HG03108 (cell line): ENCODE measurements at regions not wholly inside any gene's neighbourhood (a gene's known extent, or its start where the extent isn't known, plus 50 kb on each side); places are given as distances from the start of the nearest gene placed in this dataset.

Source experiments
- ATAC-seq: cut with Tn5 transposase; IDR thresholded peaks from one replicate; pipeline ENCODE4 v1.9.1; 2021; ENCODE audit warnings: moderate library complexity; ENCODE audit not compliant: unreplicated experiment

DNA sequence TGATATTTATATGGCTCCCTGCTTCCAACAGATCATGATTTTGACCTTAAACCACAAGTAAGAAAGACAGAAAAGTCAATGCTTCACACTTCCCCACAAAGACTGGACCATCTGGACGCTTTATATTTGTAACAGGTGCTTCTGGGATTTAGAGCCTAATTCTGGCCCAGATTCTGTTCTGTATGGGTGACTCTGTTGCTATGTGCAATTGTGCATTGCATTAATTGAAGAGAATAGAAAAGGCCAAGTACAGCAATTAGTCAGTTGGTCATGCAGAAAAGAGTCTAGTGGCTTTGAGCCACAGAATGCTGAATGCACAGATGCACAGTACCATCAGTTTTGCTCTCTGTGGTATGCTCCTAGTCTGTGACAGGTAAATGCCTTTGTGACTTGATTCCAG is 657.4 kb upstream of the ATXN8OS start:
- ATAC-seq: no peak

DNA sequence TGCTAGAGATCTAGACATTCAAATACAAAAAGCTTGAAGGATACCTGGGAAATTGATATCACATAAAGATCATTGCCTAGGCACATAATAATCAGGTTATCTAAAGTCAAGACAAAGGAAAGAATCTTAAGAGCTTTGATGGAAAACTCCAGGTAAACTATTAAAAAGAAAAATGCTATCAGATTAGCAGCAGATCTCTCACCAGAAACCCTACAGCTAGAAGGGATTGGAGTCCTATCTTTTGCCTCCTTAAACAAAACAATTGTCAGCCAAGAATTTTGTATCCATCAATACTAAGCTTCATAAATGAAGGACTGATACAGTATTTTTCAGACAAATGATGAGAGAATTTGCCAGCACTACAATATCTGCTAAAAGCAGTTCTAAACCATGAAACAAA is 682.4 kb upstream of the ATXN8OS start:
- no peak for ATAC-seq

DNA sequence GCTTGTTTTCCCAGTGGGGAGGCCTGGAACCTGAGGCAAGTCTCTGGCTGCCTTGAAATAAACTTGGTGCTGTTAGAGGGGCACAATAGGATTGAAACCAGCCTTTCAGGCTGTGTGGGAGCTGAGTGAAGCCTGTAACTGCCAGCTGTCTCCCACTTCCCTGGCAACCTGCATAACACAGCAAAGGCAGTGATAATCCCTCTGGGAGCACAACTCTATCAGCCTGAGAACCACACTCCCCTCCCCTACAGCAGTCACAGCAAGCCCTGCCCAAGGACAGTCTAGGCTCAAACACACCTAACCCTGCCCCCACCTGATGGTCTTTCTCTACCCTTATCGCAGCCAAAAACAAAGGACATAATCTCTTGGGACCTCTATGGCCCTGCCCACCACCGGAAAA is 683.8 kb upstream of the ATXN8OS start:
- ATAC-seq: no peak

DNA sequence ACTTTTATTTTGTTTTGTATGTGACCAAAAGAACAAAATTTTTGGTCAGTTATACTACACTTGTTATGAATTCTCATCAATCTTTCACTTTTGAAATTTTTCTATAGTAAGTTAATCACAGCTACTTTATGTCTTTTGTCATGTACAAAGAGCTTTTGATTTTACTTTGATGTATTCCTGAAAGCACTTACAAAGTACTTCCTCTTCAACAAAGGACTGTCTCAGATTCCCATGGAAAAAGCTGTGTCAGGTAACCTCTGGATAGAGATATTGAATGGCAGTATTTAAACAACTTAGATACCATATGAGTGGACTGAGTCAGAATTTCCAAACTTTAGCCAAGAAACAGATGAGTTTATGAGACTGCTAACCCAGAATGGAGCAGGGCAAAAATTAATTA is 689.3 kb upstream of the ATXN8OS start:
- no peak for ATAC-seq

GRCh38 chr13:69410761-69411160 is 696.9 kb upstream of the ATXN8OS start:
- no peak for ATAC-seq

GRCh38 chr13:69391756-69392155 is 715.9 kb upstream of the ATXN8OS start:
- ATAC-seq: no peak

GRCh38 chr13:69389899-69390298 is 717.7 kb upstream of the ATXN8OS start:
- ATAC-seq: no peak

DNA sequence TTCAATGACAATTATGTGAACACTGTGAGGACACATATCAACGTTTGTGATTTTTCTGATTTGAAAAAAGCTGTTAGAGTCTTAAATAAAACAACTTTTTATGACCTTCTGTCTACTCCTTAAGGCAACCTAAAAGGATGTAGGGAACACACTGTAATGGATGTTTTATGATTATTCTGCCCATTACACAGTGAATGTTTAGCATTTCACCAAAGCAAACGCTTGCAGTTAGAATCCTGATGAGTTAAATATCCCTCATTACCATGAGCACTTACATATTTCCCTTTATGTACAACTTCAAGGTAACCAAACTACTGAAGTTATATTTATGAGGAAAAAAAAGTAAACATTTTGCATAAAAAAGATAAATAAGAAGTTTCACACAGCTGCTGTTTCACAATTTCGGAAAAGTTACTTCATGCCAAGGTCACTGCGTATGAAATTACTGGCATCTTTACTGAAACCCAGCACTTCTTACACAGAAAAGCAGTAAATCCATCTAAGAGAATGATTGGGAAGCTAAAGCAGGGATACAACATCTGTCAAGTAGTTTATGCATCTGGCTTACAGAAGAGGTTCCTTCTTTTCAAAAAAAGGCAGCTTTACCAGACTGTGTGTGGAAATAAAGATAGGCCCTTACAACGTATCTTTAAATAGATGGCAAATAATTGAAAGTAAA is 733.7 kb upstream of the ATXN8OS start:
- ATAC-seq: no peak

- no peak for ATAC-seq
Observed at GRCh38 chr13:69363360-69363759, 744.3 kb upstream of the ATXN8OS start.

DNA sequence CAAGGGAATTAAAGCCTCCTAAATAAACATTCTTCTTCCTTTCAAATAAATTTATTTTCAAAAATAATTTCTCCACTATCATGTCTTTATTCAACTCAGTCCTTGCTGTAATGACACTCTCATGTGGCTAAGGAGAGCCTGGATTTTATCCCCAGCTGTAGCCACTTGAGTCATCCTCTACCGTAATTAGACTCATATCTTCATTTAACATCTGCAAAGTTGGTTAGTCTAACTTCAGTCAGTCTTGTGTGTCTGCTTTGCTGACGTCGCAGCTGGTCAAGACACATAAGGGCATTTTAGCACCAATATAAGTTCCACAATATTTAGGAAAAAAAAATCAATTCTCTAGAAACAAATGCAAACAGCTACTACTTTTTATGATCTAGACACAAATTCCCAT is 776.4 kb upstream of the ATXN8OS start:
- no peak for ATAC-seq

DNA sequence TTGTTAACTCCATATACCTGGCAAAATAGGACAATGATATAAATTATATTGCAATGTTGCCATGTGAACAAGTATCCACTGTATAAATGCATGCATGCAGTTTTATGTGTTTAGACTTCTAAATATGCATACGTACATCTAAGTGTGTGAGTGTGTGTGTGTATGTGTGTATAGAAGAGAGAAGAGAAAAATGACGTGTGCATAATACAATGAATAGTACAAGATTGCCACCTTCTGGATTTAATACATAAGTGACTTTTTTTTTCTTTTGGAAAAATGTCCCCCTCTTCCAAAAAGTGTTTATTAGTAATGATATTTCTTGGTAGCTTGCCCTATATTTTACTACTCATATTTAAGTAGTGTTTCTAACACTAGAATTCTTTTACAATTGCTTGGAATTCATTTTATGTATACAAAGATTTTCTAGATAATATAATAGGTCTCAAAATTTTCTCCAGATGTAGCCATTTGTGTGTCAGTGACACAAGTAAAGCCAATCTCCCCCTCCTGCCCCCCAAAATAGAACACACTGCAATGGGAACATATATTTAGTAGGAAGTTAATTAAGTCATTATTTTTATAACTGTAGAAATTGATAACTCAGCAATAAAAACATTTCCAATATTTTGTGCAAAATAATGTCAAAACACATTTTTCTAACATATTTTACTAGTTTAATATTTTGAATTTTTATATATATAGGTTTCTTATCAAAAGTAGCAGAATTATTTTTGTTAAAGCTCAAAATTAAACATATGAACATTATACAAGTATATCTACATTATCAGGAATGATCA is 783.3 kb upstream of the ATXN8OS start:
- no peak for ATAC-seq

GRCh38 chr13:69319656-69320055 is 788.0 kb upstream of the ATXN8OS start:
- ATAC-seq: no peak

DNA sequence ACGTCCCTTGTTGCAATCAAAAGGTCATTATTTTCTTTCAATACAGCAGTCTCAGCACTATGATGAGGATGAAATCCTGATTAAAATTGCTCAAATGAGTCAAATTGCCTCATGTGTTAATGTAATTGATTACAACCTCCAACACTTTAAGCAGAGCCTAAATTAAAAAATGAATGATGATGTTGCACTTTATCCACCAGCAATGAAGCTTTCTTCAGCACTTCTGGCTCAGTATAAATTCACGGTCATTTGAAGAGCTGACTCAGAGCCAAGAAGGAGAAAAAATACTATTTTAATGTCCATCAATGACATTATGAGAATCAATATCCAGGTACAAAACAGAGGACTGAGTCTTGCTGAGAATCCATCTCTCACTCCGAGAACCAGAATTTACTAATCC is 792.6 kb upstream of the ATXN8OS start:
- no peak for ATAC-seq

DNA sequence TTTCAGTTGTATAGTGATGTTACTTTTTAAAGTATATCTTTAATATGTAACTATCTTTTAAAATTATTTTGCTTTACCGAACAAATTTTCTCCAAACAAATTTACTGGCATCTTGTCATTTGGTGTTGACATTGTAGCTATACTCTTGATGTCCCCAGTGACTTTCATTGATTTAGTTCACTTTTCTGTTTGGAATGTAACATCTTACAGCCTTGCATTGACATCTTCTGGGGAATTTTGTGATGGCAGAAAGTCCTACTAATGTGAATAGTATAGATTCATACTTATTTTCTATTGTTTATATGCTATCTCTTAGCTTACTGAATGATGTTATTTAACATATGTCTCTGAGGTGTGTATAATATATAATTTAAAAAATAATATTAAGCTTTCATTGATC is 800.9 kb upstream of the ATXN8OS start:
- no peak for ATAC-seq

DNA sequence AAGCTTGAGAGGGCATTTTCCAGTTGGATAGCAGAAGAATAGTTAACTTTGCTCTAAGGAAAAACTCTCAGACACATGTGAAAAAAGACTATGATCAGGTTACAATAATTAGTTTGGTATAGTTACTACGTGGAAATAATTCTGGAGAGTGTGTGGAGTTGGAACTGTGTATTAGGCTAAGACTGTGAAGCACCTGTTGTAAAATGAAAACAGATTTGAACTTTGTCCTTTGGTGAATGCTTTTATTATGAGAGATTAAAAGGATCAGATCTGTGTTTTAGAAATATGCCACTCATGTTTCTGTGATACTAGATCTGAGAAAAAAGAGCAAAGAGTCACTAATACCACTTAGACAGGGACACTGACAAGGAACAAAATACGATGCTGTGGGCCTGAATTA is 807.5 kb upstream of the ATXN8OS start:
- ATAC-seq: no peak

- no peak for ATAC-seq
Observed at GRCh38 chr13:69296130-69296529, 811.5 kb upstream of the ATXN8OS start.

DNA sequence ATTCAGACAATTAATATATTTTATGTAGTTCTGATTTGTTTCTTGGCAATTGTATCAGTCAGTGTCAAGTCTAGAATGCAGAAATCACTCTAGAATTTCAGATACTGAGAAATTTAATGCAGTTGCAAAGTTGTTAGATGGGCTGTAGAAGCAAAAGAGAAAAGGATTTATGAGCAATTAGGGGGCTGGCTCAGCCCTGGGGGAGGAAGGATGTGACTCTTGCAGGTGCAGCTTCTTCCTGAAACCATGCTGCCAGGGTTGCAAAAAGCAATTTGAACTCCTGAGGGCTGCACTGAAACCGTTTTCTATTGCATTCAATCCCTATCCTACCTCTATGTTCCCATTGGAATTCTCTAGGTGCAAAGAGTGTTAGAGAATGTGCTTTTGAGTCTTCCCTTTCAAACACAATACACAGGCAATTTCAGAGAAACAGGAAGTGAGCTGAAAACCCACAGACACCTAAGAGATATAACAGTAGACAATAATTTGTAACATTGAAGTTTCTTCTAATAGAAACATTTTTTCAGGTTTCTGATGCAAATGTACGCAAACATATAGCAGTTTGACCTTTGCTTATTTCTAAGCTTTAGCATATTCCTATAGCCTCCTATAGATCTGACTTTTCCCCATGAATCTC is 814.7 kb upstream of the ATXN8OS start:
- no peak for ATAC-seq

DNA sequence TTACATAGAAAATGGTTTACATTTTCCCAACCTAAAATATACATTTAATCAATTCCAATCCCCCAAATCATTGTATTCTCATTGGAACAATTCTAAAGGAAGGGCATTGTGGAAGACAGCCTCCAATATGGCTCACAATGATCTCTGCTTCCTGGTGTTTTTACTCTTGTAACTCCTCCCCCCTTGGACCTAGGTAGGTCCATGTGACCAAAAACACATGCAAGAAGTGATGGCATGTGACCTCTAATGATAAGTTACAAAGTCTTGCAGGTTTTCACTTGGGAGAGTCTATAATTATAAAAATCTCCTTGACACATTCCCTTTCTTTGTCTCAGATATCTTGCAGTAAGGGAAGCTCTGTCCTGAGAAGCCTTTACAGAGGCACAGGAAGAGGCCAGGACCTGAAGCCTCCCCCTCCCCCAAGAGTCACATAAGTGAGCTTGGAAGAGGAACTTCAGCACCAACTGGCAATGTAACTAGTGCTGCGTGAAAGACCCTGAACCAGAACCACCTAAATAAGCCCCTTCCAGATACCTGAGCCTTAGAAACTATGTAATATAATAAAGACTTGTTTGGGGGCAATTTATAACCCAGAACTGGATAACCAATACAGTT is 816.2 kb upstream of the ATXN8OS start:
- no peak for ATAC-seq

DNA sequence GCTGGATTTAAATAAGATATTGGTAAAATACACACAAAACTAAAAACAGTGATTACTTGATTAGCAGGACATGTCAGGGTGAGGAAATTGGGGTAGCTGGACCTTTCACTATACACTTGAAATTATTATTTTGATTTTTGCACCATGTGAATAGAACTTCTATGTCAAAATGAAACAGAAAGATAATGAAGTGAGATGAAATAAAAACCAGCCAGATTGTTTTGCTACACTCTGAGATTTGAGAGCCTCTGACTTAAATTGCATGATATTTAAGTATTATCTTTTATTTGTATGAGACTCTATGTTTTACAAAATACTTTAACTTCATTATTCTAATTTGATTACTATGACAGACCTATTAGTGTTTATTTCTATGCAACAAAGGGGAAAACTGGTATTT is 819.6 kb upstream of the ATXN8OS start:
- ATAC-seq: no peak

GRCh38 chr13:69287050-69287698 is 820.5 kb upstream of the ATXN8OS start:
- no peak for ATAC-seq

DNA sequence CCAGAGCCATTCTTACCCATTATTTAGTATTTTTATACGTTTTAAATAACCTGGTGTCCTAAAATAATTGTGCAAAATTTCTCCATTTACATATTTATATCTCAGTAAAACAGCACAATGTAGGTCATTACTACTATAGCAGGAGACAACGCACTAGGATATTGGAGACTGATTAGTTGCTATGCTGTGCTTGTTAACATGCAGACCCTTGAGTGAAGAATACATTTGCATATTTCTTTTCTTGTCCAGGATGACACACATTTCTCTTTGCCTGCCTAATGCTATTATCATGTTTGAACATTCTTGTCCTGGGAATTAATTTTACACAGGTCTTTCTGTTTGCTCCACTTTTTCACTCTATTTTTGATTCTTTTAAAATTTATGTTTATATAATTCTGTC is 823.8 kb upstream of the ATXN8OS start:
- no peak for ATAC-seq
